ENCODE measurements at regions not wholly inside any gene's neighbourhood (a gene's known extent, or its start where the extent isn't known, plus 50 kb on each side); places are given as distances from the start of the nearest gene placed in this dataset.

DNA sequence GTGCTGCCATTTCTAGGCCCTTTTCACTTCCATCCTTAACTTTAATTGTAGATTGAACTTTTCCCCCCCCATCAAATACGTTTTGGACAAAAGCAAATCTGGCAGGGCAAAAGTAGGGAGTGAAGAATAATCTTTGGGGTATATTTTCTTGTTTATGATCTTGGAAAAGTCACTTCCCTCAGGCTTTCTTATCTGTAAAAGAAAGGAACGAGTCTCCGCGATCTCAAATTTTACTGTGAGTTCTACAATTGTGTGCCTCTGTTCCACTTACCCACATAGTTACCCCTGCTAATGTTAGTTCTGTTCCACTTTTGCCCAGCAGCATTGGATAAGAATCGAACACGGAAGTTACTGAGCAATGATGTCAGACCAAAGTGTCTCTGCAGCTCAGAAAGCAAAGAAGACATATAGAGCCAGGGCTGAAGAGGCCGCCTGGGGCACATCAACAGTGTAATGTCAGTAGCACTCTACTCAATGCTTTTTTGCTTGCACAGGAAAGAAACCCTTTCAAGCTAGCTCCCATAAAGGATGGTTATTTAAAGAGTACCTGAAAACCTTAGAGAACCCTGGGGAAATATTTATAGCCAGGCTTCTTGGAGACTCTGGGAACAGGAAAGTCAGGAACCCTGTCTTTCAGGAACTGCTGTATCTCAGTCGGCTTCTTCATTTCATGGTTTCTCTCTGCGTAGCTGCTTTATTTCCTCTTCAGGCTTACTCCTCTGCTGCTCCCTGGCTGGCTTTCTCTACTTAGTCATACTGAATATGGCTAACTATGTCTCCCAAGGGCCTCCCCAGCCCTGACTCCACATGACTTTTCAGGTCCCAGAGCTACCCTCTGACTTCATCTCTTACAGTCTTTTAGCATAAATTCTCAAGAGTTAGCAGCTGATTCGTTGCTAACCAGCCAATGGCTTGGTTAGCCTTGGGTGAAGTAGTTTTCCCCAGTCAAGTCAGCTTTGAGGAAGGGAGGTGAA lies 123.7 kb upstream of the FAM3C start:
- TF ChIP-seq CTCF (IDR thresholded peaks at IDR 0.05) = no peak
- TF ChIP-seq EZH2phosphoT487 (IDR thresholded peaks at IDR 0.05) = no peak
- TF ChIP-seq EZH2 (IDR thresholded peaks at IDR 0.05) = no peak
- Histone ChIP-seq H3K79me2 (ENCODE audit: low read depth) (no peaks in the 10 kb centered on the region), H3K4me2 (no peak overlapping the region), H3K4me1 (no peaks in the 10 kb centered on the region), H3K9ac (no peak overlapping the region), H3K27ac (no peak overlapping the region), H3K9me3 (ENCODE audit: low read depth) (no peaks in the 10 kb centered on the region), H3F3A (ENCODE audit: low read depth) (no peaks in the 10 kb centered on the region), H2AFZ (replicated peaks) (peak overlapping the region; percentile 77), H4K20me1 (ENCODE audit: low read depth) (no peaks in the 10 kb centered on the region), H3K4me3 (no peak overlapping the region), H3K36me3 (no peaks in the 10 kb centered on the region), H3K27me3 (no peaks in the 10 kb centered on the region)
- no peak overlapping the region for H3K4me3 Mint-ChIP-seq
- DNase-seq (ENCODE audit: low spot score) = no peak
- H3K9me3 Mint-ChIP-seq = no peaks in the 10 kb centered on the region
- H3K27ac Mint-ChIP-seq = no peak overlapping the region
- H3K36me3 Mint-ChIP-seq = no peaks in the 10 kb centered on the region
- H3K4me1 Mint-ChIP-seq = no peaks in the 10 kb centered on the region
- H3K27me3 Mint-ChIP-seq (ENCODE audit: insufficient read depth, low read depth) = no peaks in the 10 kb centered on the region

GRCh38 chr7:121517591-121517990 lies 121.5 kb upstream of the FAM3C start:
- Histone ChIP-seq H3K4me2 (no peak overlapping the region), H3K9me3 (ENCODE audit: low read depth) (no peaks in the 10 kb centered on the region), H3K4me3 (no peak overlapping the region), H2AFZ (replicated peaks) (no peak overlapping the region), H3K4me1 (peaks cover 3% of the 10 kb centered on the region), H3F3A (ENCODE audit: low read depth) (no peaks in the 10 kb centered on the region), H3K27me3 (no peaks in the 10 kb centered on the region), H4K20me1 (ENCODE audit: low read depth) (no peaks in the 10 kb centered on the region), H3K79me2 (ENCODE audit: low read depth) (no peaks in the 10 kb centered on the region), H3K27ac (no peak overlapping the region), H3K36me3 (no peaks in the 10 kb centered on the region), H3K9ac (no peak overlapping the region)
- Mint-ChIP-seq H3K9me3 (no peaks in the 10 kb centered on the region), H3K4me3 (no peak overlapping the region), H3K36me3 (no peaks in the 10 kb centered on the region), H3K27ac (no peak overlapping the region), H3K27me3 (ENCODE audit: insufficient read depth, low read depth) (no peaks in the 10 kb centered on the region), H3K4me1 (peaks cover 5% of the 10 kb centered on the region)
- no peak for DNase-seq (ENCODE audit: low spot score)
- no peak for TF ChIP-seq EZH2phosphoT487 (IDR thresholded peaks at IDR 0.05)
- TF ChIP-seq CTCF (IDR thresholded peaks at IDR 0.05) = no peak
- TF ChIP-seq EZH2 (IDR thresholded peaks at IDR 0.05) = no peak

GRCh38 chr7:121516821-121517220 lies 120.7 kb upstream of the FAM3C start:
- no peaks in the 10 kb centered on the region for H3K36me3 Mint-ChIP-seq
- Histone ChIP-seq H3K79me2 (ENCODE audit: low read depth) (no peaks in the 10 kb centered on the region), H3K36me3 (no peaks in the 10 kb centered on the region), H3K9me3 (ENCODE audit: low read depth) (no peaks in the 10 kb centered on the region), H4K20me1 (ENCODE audit: low read depth) (no peaks in the 10 kb centered on the region), H3K4me1 (peaks cover 7% of the 10 kb centered on the region), H3K27ac (no peak overlapping the region), H3K4me2 (no peak overlapping the region), H2AFZ (replicated peaks) (no peak overlapping the region), H3K9ac (no peak overlapping the region), H3F3A (ENCODE audit: low read depth) (no peaks in the 10 kb centered on the region), H3K4me3 (no peak overlapping the region), H3K27me3 (no peaks in the 10 kb centered on the region)
- H3K4me1 Mint-ChIP-seq = peaks cover 5% of the 10 kb centered on the region
- DNase-seq (ENCODE audit: low spot score) = no peak
- no peaks in the 10 kb centered on the region for H3K27me3 Mint-ChIP-seq (ENCODE audit: insufficient read depth, low read depth)
- TF ChIP-seq CTCF (IDR thresholded peaks at IDR 0.05) = no peak
- no peak for TF ChIP-seq EZH2 (IDR thresholded peaks at IDR 0.05)
- TF ChIP-seq EZH2phosphoT487 (IDR thresholded peaks at IDR 0.05) = no peak
- H3K4me3 Mint-ChIP-seq = no peak overlapping the region
- H3K9me3 Mint-ChIP-seq = peaks cover 4% of the 10 kb centered on the region
- H3K27ac Mint-ChIP-seq = no peak overlapping the region

Data from neural progenitor cell (in vitro differentiated cells).